ENCODE measurements at regions not wholly inside any gene's neighbourhood (a gene's known extent, or its start where the extent isn't known, plus 50 kb on each side); places are given as distances from the start of the nearest gene placed in this dataset.

GRCh38 chr4:138602664-138603063 lies 360.5 kb upstream of the SLC7A11 start:
- Mint-ChIP-seq H3K4me1 (ENCODE audit: unreplicated experiment) (no peaks in the 10 kb centered on the region), H3K4me3 (ENCODE audit: unreplicated experiment) (no peak overlapping the region), H3K9me3 (ENCODE audit: unreplicated experiment) (no peaks in the 10 kb centered on the region), H3K27ac (ENCODE audit: unreplicated experiment) (no peak overlapping the region), H3K27me3 (ENCODE audit: unreplicated experiment) (no peaks in the 10 kb centered on the region), H3K36me3 (ENCODE audit: low read depth, unreplicated experiment) (no peaks in the 10 kb centered on the region)
- TF ChIP-seq, protein P1, sequence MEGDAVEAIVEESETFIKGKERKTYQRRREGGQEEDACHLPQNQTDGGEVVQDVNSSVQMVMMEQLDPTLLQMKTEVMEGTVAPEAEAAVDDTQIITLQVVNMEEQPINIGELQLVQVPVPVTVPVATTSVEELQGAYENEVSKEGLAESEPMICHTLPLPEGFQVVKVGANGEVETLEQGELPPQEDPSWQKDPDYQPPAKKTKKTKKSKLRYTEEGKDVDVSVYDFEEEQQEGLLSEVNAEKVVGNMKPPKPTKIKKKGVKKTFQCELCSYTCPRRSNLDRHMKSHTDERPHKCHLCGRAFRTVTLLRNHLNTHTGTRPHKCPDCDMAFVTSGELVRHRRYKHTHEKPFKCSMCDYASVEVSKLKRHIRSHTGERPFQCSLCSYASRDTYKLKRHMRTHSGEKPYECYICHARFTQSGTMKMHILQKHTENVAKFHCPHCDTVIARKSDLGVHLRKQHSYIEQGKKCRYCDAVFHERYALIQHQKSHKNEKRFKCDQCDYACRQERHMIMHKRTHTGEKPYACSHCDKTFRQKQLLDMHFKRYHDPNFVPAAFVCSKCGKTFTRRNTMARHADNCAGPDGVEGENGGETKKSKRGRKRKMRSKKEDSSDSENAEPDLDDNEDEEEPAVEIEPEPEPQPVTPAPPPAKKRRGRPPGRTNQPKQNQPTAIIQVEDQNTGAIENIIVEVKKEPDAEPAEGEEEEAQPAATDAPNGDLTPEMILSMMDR (IDR thresholded peaks at IDR 0.05; ENCODE audit: unreplicated experiment), result no peak
- DNase-seq (ENCODE audit: low spot score), result no peak

DNA sequence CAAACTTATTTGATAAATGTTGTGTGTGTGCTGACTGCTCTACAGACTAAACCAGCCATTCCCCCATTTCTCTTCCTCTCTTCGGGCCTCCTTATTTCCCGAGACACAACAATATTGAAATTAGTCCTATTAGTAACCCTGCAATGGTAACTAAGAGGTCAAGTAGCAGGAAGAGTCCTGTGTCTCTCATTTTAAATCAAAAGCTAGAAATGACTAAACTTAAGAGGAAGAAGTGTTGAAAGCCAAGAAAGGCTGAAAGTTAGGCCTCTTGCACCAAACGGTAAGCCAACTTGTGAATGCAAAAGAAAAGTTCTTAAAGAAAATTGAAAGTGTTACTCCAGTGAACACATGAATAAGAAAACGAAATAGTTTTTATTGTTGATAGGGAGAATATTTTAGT lies 357.8 kb upstream of the SLC7A11 start:
- H3K27ac Mint-ChIP-seq (ENCODE audit: unreplicated experiment), result no peak overlapping the region
- H3K4me1 Mint-ChIP-seq (ENCODE audit: unreplicated experiment), result no peaks in the 10 kb centered on the region
- no peaks in the 10 kb centered on the region for H3K27me3 Mint-ChIP-seq (ENCODE audit: unreplicated experiment)
- DNase-seq (ENCODE audit: low spot score), result no peak
- TF ChIP-seq, protein P1 (IDR thresholded peaks at IDR 0.05; ENCODE audit: unreplicated experiment), result no peak
- H3K36me3 Mint-ChIP-seq (ENCODE audit: low read depth, unreplicated experiment), result no peaks in the 10 kb centered on the region
- no peak overlapping the region for H3K4me3 Mint-ChIP-seq (ENCODE audit: unreplicated experiment)
- H3K9me3 Mint-ChIP-seq (ENCODE audit: unreplicated experiment), result no peaks in the 10 kb centered on the region

GRCh38 chr4:138598226-138598625 lies 356.1 kb upstream of the SLC7A11 start:
- H3K27ac Mint-ChIP-seq (ENCODE audit: unreplicated experiment), result no peak overlapping the region
- no peaks in the 10 kb centered on the region for H3K27me3 Mint-ChIP-seq (ENCODE audit: unreplicated experiment)
- TF ChIP-seq, protein P1 (IDR thresholded peaks at IDR 0.05; ENCODE audit: unreplicated experiment), result no peak
- DNase-seq (ENCODE audit: low spot score), result no peak
- H3K36me3 Mint-ChIP-seq (ENCODE audit: low read depth, unreplicated experiment), result no peaks in the 10 kb centered on the region
- H3K4me3 Mint-ChIP-seq (ENCODE audit: unreplicated experiment), result no peak overlapping the region
- no peaks in the 10 kb centered on the region for H3K4me1 Mint-ChIP-seq (ENCODE audit: unreplicated experiment)
- H3K9me3 Mint-ChIP-seq (ENCODE audit: unreplicated experiment), result no peaks in the 10 kb centered on the region

- TF ChIP-seq, protein P1 (IDR thresholded peaks at IDR 0.05; ENCODE audit: unreplicated experiment), result no peak
- H3K27me3 Mint-ChIP-seq (ENCODE audit: unreplicated experiment), result no peaks in the 10 kb centered on the region
- no peak overlapping the region for H3K27ac Mint-ChIP-seq (ENCODE audit: unreplicated experiment)
- H3K4me3 Mint-ChIP-seq (ENCODE audit: unreplicated experiment), result no peak overlapping the region
- no peaks in the 10 kb centered on the region for H3K36me3 Mint-ChIP-seq (ENCODE audit: low read depth, unreplicated experiment)
- no peaks in the 10 kb centered on the region for H3K4me1 Mint-ChIP-seq (ENCODE audit: unreplicated experiment)
- no peaks in the 10 kb centered on the region for H3K9me3 Mint-ChIP-seq (ENCODE audit: unreplicated experiment)
- no peak for DNase-seq (ENCODE audit: low spot score)
These were observed 354.7 kb upstream of the SLC7A11 start for GRCh38 chr4:138596896-138597295.

DNA sequence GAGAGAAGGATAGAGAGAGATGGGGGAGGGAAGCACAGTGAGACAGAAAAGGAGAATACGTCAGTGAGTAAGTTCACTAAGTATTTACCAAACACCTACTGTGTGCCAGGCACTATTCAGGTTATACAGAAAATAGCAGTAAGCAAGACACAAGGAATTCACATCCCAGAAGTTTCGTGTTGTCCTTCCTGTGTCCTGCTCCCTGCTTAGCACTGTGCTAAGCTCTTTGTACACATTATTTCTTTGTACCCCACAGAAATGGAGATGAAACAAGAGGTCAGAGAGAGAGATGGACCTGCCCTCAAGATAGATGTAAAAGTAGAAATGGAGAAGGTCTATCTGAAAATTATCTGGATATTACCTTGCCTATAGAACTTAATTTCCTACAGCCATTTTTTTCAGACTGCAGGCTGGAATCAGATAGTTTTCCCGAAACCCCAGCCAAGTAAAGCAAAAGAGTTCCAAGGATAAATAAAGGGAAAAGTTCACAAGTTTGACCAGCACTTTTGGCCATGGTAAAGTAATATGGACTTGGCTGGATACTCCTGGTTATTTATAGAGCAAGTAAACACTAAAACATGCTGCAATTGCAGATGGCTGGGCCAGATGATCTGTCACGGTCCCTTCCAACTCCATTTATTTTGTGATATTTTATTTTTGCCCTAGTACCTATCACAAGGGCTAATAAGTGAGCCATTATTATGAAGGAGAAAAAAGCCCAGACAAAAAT lies 353.7 kb upstream of the SLC7A11 start:
- H3K4me1 Mint-ChIP-seq (ENCODE audit: unreplicated experiment), result no peaks in the 10 kb centered on the region
- no peak overlapping the region for H3K27ac Mint-ChIP-seq (ENCODE audit: unreplicated experiment)
- DNase-seq (ENCODE audit: low spot score), result no peak
- H3K9me3 Mint-ChIP-seq (ENCODE audit: unreplicated experiment), result no peaks in the 10 kb centered on the region
- H3K4me3 Mint-ChIP-seq (ENCODE audit: unreplicated experiment), result no peak overlapping the region
- no peaks in the 10 kb centered on the region for H3K36me3 Mint-ChIP-seq (ENCODE audit: low read depth, unreplicated experiment)
- no peaks in the 10 kb centered on the region for H3K27me3 Mint-ChIP-seq (ENCODE audit: unreplicated experiment)
- TF ChIP-seq, protein P1 (IDR thresholded peaks at IDR 0.05; ENCODE audit: unreplicated experiment), result no peak

All from endothelial cell (in vitro differentiated cells).